ENCODE measurements at regions not wholly inside any gene's neighbourhood (a gene's known extent, or its start where the extent isn't known, plus 50 kb on each side); places are given as distances from the start of the nearest gene placed in this dataset.

DNA sequence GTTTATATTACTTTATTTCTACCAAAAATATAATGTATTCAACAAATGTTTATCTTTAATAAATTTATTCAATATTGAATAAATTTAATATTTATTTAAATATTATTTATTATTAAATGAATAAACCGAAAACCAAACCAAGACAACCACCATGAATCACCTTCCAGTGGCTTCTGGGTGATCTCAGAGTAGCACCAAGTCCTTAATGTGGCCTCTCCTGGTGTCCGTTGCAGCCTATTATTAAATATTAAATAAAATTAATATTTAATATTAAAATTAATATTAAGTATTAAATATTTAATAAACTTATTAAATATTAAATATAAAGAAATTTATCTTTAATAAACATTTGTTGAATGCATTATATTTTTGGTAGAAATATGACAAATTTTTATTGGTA is 143.3 kb upstream of the PLPP4 start:
- no peak for DNase-seq

DNA sequence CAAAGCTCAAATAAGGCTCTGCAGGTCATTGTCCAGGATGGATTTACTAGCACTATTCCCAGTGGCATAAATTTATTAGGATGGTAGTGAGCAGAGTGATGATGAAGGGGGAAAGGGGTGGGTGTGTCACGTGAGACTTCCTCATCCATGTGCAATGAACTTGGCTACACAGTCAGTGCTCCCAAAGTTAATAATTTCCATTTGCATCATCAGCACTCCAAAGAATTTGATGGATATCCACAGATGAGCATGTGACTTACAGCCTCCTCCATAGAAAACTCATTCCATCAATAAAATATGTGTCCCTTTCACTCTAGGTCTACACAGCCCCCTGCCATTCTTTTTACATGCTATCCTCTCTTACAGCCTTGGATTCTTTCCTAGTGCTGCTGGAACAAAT is 142.6 kb upstream of the PLPP4 start:
- no peak for DNase-seq

- no peak for DNase-seq
These were observed 138.2 kb upstream of the PLPP4 start for GRCh38 chr10:120318862-120319261.

GRCh38 chr10:120327675-120328074 is 129.4 kb upstream of the PLPP4 start:
- no peak for DNase-seq

- no peak for DNase-seq
These were observed 128.4 kb upstream of the PLPP4 start for GRCh38 chr10:120328647-120329046.

GRCh38 chr10:120335553-120335952 is 121.5 kb upstream of the PLPP4 start:
- no peak for DNase-seq

GRCh38 chr10:120336306-120336910 is 120.6 kb upstream of the PLPP4 start:
- DNase-seq, result no peak

DNA sequence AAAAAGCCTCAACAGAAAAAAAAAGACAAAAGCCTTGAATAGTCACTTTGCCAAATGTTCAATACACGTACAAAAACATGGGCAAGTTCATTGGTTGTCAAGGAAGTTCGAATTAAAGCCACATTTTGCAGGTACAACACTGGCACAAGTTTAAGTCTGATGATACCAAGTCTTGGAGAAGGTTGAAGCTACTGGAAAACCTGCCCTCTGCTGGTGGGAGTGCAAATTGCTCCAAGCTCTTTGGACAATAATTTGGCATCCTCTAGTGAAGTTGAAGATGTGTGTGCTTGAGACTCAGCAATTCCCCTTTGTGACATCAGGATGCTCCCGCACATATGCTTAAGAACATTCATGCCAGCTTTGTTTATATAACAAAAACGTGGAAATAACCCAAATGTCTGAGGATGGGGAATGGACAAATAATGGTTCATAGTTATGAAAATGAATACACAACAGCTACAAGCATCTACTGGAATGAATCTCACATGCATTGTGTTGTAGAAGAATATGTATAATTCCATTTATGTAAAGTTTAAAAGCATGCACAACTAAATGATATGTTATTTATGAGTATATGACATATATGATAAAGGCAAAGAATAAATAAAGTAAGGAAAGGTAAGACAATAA is 120.0 kb upstream of the PLPP4 start:
- DNase-seq, result peak; percentile 8 to 31

DNA sequence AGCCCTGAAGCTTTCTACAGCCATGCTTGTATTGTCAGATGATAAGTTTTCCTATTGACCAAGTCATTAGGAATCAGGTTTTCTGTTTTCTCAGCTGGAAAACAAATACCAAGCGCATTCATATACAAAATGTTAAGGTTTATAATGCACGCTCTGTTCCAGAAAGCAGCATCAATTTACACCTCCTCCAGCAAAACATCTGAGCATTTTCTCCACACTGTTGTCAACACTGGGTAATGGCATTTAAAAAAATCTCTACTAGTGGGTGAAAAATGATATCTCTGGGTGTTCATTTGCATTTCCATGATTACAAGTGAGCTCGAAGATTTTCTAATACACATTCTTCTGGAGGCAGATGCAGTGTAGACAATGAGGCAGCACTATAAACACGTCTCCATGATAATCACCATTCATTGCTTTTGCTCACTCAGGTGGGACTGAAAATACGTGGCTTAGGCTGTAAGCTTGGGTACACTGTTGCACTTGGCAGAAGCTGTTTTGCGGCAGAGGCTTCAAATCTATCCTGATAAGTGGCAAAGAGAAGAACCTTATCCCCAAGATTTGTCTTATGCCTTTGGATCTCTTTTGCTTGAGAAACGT is 114.8 kb upstream of the PLPP4 start:
- DNase-seq, result no peak

DNA sequence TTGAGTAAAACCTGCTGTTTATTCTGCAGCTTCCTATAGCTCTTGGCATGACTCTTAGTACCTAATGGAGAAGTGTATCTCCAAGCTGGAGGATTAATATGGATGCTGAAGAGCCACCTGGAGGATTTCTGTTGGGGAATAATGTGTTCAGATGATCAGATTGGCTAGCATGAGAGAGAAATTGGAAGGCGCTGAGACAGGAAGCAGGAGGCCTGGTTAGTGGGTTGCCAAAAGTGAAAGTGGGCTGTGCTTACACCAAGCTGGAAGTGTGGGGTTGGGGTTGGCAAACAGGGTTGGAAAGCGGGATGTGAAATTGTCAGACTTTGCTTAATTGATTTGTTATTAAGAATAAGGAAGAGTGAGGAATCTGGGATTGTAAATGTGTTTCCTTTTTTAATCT is 111.8 kb upstream of the PLPP4 start:
- DNase-seq, result no peak

- no peak for DNase-seq
These were observed 109.4 kb upstream of the PLPP4 start for GRCh38 chr10:120347644-120348043.

DNA sequence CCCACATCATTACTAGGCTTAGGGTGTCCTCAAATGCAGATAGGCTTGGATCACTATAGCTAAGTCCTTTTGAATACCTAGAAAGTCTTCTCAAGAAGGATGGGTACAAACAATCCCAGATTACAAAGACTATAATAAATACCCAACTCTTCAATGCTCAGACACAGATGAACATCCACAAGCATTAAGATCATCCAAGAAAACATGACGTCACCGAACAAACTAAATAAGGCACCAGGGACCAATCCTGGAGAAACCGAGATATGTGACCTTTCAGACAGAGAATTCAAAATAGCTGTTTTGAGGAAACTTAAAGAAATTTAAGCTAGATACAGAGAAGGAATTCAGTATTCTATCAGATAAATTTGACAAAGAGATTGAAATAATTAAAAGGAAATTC is 108.0 kb upstream of the PLPP4 start:
- no peak for DNase-seq

- DNase-seq, result no peak
These were observed 101.6 kb upstream of the PLPP4 start for GRCh38 chr10:120355425-120355824.

- DNase-seq, result no peak
These were observed 96.5 kb upstream of the PLPP4 start for GRCh38 chr10:120360571-120360970.

GRCh38 chr10:120365872-120366271 is 91.2 kb upstream of the PLPP4 start:
- no peak for DNase-seq

DNA sequence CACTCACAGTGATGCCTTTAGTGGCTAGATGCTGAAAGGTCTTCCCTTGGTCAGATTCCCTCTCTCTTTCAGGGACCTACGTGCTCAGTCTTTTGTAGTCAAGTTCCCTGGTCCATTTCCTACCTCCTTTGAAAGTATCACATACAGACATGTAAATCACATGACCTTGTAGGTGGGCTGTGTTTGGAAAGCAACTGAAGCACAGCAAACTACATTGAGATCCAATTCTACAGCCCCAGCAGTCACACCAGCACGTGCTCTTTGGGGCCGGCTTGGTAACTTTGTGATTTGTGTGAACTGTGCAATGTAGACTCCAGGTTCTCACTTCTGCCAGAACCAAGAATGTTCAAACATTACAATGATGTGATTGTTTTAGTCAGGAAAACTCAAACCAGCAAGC is 89.7 kb upstream of the PLPP4 start:
- no peak for DNase-seq

GRCh38 chr10:120368338-120368737 is 88.7 kb upstream of the PLPP4 start:
- no peak for DNase-seq

- no peak for DNase-seq
These were observed 88.1 kb upstream of the PLPP4 start for GRCh38 chr10:120368927-120369326.

- DNase-seq, result no peak
These were observed 87.2 kb upstream of the PLPP4 start for GRCh38 chr10:120369856-120370276.

GRCh38 chr10:120371856-120372255 is 85.2 kb upstream of the PLPP4 start:
- DNase-seq, result no peak

GRCh38 chr10:120372917-120373316 is 84.1 kb upstream of the PLPP4 start:
- DNase-seq, result no peak

DNA sequence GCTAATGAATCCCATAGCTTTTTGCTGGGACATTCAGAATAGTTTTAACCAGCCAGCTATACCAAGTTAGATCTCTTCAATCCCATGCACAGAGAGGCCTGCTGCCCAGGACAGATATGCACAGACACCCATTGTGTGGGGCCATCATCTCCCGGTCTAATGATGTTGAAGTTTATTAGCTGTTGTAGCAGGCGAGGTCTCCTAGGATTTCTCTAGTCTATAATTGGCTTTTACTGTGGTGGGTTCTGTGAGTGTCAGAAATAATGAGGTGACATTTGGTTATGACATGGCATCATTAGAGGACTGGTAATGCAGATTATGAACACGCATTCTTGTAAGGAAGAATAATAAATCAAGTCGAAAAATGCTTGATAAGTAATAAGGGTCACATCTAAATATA is 81.4 kb upstream of the PLPP4 start:
- DNase-seq, result no peak

- DNase-seq, result no peak
These were observed 75.1 kb upstream of the PLPP4 start for GRCh38 chr10:120381931-120382330.

DNA sequence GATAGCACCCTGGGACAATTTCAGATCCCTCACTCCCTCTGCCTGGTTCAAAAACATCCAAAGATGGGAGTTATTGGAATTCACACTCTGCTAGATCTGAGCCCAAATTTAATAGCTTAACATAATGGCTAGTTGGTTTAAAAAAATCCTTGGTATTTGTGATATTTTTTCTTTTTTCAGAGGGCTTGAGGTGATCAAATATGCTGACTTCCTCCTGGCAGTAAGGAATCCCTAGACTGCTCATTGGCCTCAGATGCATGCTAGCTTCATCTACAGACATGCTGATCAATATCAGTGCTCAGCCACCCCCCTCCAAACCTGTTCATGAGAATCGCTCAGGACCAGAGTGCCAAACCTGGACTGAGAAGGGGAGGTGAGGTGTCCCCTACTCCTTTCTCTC is 74.7 kb upstream of the PLPP4 start:
- DNase-seq, result no peak

GRCh38 chr10:120385992-120386391 is 71.0 kb upstream of the PLPP4 start:
- DNase-seq, result no peak

Measured in AML-193 (cell line).